ENCODE measurements at regions not wholly inside any gene's neighbourhood (a gene's known extent, or its start where the extent isn't known, plus 50 kb on each side); places are given as distances from the start of the nearest gene placed in this dataset.

- H3K36me3 ChIP-seq (ENCODE audit: insufficient read depth, low read length, poor library complexity, severe bottlenecking) = no peaks in the 10 kb centered on the region
- no peak overlapping the region for H3K4me3 ChIP-seq (ENCODE audit: low read depth, low read length, poor library complexity, severe bottlenecking)
- H3K27ac ChIP-seq (ENCODE audit: low read depth, low read length, poor library complexity, severe bottlenecking) = no peak overlapping the region
- no TSS peak for BruUV-seq (replicated peaks)
- H3K4me1 ChIP-seq (ENCODE audit: insufficient read depth, low read length, poor library complexity, severe bottlenecking) = no peaks in the 10 kb centered on the region
- no peak for DNase-seq (ENCODE audit: low spot score)
- POLR2A ChIA-PET (ENCODE audit: low non-redundant PET) = no interaction called here
- no peaks in the 10 kb centered on the region for H3K9me3 ChIP-seq (ENCODE audit: low read depth, low read length, poor library complexity, severe bottlenecking)
- peaks cover 14% of the 10 kb centered on the region for H3K27me3 ChIP-seq (replicated peaks; ENCODE audit: insufficient read depth, low read depth, low read length, poor library complexity)
- CTCF ChIA-PET = no interaction called here
- intact Hi-C loops (cut with micrococcal nuclease; ENCODE audit: unreplicated experiment) = no loop called here
- no peak for TF ChIP-seq EZH2 (IDR thresholded peaks at IDR 0.05; ENCODE audit: borderline replicate concordance, low read depth, low read length, poor library complexity, severe bottlenecking)
- TF ChIP-seq CTCF (conservative IDR thresholded peaks at IDR 0.05; ENCODE audit: low read depth, low read length) = no peak
Observed at GRCh38 chr10:113425541-113425951, 127.3 kb upstream of the HABP2 start.

GRCh38 chr10:113426181-113426877, 126.5 kb upstream of the HABP2 start:
- peaks cover 21% of the 10 kb centered on the region for H3K27me3 ChIP-seq (replicated peaks; ENCODE audit: insufficient read depth, low read depth, low read length, poor library complexity)
- H3K9me3 ChIP-seq (ENCODE audit: low read depth, low read length, poor library complexity, severe bottlenecking) = no peaks in the 10 kb centered on the region
- no peak overlapping the region for H3K4me3 ChIP-seq (ENCODE audit: low read depth, low read length, poor library complexity, severe bottlenecking)
- no peaks in the 10 kb centered on the region for H3K36me3 ChIP-seq (ENCODE audit: insufficient read depth, low read length, poor library complexity, severe bottlenecking)
- ChIA-PET POLR2A (ENCODE audit: low non-redundant PET) (no interaction called here), CTCF (interaction anchor here (0.6 kb wide), 1 partner anchor 1018 kb away, joined by 4 read pairs; no protein-coding TSS in a partner anchor)
- H3K4me1 ChIP-seq (ENCODE audit: insufficient read depth, low read length, poor library complexity, severe bottlenecking) = no peaks in the 10 kb centered on the region
- no peak for DNase-seq (ENCODE audit: low spot score)
- intact Hi-C loops (cut with micrococcal nuclease; ENCODE audit: unreplicated experiment) = no loop called here
- BruUV-seq (replicated peaks) = no TSS peak
- TF ChIP-seq EZH2 (IDR thresholded peaks at IDR 0.05; ENCODE audit: borderline replicate concordance, low read depth, low read length, poor library complexity, severe bottlenecking) (no peak), CTCF (conservative IDR thresholded peaks at IDR 0.05; ENCODE audit: low read depth, low read length) (no peak)
- H3K27ac ChIP-seq (ENCODE audit: low read depth, low read length, poor library complexity, severe bottlenecking) = no peak overlapping the region

GRCh38 chr10:113427236-113427735, 125.6 kb upstream of the HABP2 start:
- Histone ChIP-seq H3K4me3 (ENCODE audit: low read depth, low read length, poor library complexity, severe bottlenecking) (no peak overlapping the region), H3K9me3 (ENCODE audit: low read depth, low read length, poor library complexity, severe bottlenecking) (no peaks in the 10 kb centered on the region), H3K4me1 (ENCODE audit: insufficient read depth, low read length, poor library complexity, severe bottlenecking) (no peaks in the 10 kb centered on the region), H3K27me3 (replicated peaks; ENCODE audit: insufficient read depth, low read depth, low read length, poor library complexity) (peaks cover 28% of the 10 kb centered on the region), H3K27ac (ENCODE audit: low read depth, low read length, poor library complexity, severe bottlenecking) (no peak overlapping the region), H3K36me3 (ENCODE audit: insufficient read depth, low read length, poor library complexity, severe bottlenecking) (no peaks in the 10 kb centered on the region)
- TF ChIP-seq CTCF (conservative IDR thresholded peaks at IDR 0.05; ENCODE audit: low read depth, low read length) (no peak), EZH2 (IDR thresholded peaks at IDR 0.05; ENCODE audit: borderline replicate concordance, low read depth, low read length, poor library complexity, severe bottlenecking) (no peak)
- no TSS peak for BruUV-seq (replicated peaks)
- ChIA-PET POLR2A (ENCODE audit: low non-redundant PET) (interaction anchor here (0.5 kb wide), 1 partner anchor 120 kb away, joined by 4 read pairs; no protein-coding TSS in a partner anchor), CTCF (no interaction called here)
- intact Hi-C loops (cut with micrococcal nuclease; ENCODE audit: unreplicated experiment) = no loop called here
- DNase-seq (ENCODE audit: low spot score) = no peak
